ENCODE measurements at regions not wholly inside any gene's neighbourhood (a gene's known extent, or its start where the extent isn't known, plus 50 kb on each side); places are given as distances from the start of the nearest gene placed in this dataset.

DNA sequence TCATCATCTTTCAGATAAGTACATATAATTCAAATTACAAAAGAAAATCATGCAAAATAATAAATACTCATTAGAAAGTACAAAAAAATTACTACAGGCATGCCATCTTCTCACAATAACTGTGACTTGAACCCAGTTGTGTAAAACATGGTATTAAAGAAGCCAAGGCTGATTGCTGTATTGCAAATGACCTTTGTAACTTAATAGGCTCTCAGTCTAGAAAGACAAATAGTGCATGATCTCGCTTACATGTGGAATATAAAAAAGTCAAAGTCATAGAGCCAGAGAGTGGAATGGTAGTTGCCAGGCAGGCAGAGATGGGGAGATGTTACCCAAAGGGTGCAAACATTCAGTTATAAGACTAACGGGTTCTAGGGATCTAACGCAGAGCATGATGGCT lies 626.1 kb downstream of the COL12A1 start:
- H3K27me3 ChIP-seq (ENCODE audit: insufficient read depth, low read depth, low read length), result no peaks in the 10 kb centered on the region
- H2AFZ ChIP-seq (ENCODE audit: low read depth, low read length), result no peak overlapping the region
- no peak overlapping the region for H3K4me2 ChIP-seq (ENCODE audit: low read length)
- H3K79me2 ChIP-seq (replicated peaks; ENCODE audit: insufficient read depth, low read length), result no peaks in the 10 kb centered on the region
- H3K9ac ChIP-seq (ENCODE audit: low read length), result no peak overlapping the region
- TF ChIP-seq EP300 (conservative IDR thresholded peaks at IDR 0.05; ENCODE audit: poor library complexity, severe bottlenecking), result no peak
- no peak for TF ChIP-seq TAF1 (IDR thresholded peaks at IDR 0.05; ENCODE audit: low read depth)
- TF ChIP-seq EZH2 (IDR thresholded peaks at IDR 0.05; ENCODE audit: borderline replicate concordance, insufficient read depth, low read length, poor library complexity, severe bottlenecking), result no peak
- TF ChIP-seq POLR2AphosphoS5 (IDR thresholded peaks at IDR 0.05), result no peak
- no peak for TF ChIP-seq RAD21 (conservative IDR thresholded peaks at IDR 0.05)
- no peak for TF ChIP-seq SMC3 (conservative IDR thresholded peaks at IDR 0.05; ENCODE audit: poor library complexity)
- no peak for TF ChIP-seq MXI1 (conservative IDR thresholded peaks at IDR 0.05; ENCODE audit: poor library complexity, severe bottlenecking)
- TF ChIP-seq, protein P1, sequence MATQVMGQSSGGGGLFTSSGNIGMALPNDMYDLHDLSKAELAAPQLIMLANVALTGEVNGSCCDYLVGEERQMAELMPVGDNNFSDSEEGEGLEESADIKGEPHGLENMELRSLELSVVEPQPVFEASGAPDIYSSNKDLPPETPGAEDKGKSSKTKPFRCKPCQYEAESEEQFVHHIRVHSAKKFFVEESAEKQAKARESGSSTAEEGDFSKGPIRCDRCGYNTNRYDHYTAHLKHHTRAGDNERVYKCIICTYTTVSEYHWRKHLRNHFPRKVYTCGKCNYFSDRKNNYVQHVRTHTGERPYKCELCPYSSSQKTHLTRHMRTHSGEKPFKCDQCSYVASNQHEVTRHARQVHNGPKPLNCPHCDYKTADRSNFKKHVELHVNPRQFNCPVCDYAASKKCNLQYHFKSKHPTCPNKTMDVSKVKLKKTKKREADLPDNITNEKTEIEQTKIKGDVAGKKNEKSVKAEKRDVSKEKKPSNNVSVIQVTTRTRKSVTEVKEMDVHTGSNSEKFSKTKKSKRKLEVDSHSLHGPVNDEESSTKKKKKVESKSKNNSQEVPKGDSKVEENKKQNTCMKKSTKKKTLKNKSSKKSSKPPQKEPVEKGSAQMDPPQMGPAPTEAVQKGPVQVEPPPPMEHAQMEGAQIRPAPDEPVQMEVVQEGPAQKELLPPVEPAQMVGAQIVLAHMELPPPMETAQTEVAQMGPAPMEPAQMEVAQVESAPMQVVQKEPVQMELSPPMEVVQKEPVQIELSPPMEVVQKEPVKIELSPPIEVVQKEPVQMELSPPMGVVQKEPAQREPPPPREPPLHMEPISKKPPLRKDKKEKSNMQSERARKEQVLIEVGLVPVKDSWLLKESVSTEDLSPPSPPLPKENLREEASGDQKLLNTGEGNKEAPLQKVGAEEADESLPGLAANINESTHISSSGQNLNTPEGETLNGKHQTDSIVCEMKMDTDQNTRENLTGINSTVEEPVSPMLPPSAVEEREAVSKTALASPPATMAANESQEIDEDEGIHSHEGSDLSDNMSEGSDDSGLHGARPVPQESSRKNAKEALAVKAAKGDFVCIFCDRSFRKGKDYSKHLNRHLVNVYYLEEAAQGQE (IDR thresholded peaks at IDR 0.05; ENCODE audit: borderline replicate concordance), result no peak
- TF ChIP-seq, protein P2, sequence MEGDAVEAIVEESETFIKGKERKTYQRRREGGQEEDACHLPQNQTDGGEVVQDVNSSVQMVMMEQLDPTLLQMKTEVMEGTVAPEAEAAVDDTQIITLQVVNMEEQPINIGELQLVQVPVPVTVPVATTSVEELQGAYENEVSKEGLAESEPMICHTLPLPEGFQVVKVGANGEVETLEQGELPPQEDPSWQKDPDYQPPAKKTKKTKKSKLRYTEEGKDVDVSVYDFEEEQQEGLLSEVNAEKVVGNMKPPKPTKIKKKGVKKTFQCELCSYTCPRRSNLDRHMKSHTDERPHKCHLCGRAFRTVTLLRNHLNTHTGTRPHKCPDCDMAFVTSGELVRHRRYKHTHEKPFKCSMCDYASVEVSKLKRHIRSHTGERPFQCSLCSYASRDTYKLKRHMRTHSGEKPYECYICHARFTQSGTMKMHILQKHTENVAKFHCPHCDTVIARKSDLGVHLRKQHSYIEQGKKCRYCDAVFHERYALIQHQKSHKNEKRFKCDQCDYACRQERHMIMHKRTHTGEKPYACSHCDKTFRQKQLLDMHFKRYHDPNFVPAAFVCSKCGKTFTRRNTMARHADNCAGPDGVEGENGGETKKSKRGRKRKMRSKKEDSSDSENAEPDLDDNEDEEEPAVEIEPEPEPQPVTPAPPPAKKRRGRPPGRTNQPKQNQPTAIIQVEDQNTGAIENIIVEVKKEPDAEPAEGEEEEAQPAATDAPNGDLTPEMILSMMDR (IDR thresholded peaks at IDR 0.05; ENCODE audit: poor library complexity, severe bottlenecking), result no peak
- no peaks in the 10 kb centered on the region for H4K20me1 ChIP-seq (ENCODE audit: insufficient read depth)
- no peaks in the 10 kb centered on the region for H3K9me2 ChIP-seq (ENCODE audit: insufficient read depth, low read length)
- H3F3A ChIP-seq (ENCODE audit: insufficient read depth, low read length, poor library complexity, severe bottlenecking), result no peaks in the 10 kb centered on the region
- H3K27ac ChIP-seq (ENCODE audit: low read length), result no peak overlapping the region
- H3K9me3 ChIP-seq (ENCODE audit: low read length), result no peaks in the 10 kb centered on the region
- H3K36me3 ChIP-seq (ENCODE audit: insufficient read depth, low read length), result no peaks in the 10 kb centered on the region
- no peak overlapping the region for H3K4me3 ChIP-seq (ENCODE audit: low read length)

GRCh38 chr6:74579047-74579446 lies 626.8 kb downstream of the COL12A1 start:
- no peaks in the 10 kb centered on the region for H3K9me2 ChIP-seq (ENCODE audit: insufficient read depth, low read length)
- no peaks in the 10 kb centered on the region for H3F3A ChIP-seq (ENCODE audit: insufficient read depth, low read length, poor library complexity, severe bottlenecking)
- no peak overlapping the region for H3K4me2 ChIP-seq (ENCODE audit: low read length)
- no peak overlapping the region for H3K27ac ChIP-seq (ENCODE audit: low read length)
- no peaks in the 10 kb centered on the region for H3K79me2 ChIP-seq (replicated peaks; ENCODE audit: insufficient read depth, low read length)
- H2AFZ ChIP-seq (ENCODE audit: low read depth, low read length), result no peak overlapping the region
- no peaks in the 10 kb centered on the region for H3K9me3 ChIP-seq (ENCODE audit: low read length)
- H3K36me3 ChIP-seq (ENCODE audit: insufficient read depth, low read length), result no peaks in the 10 kb centered on the region
- no peak overlapping the region for H3K4me3 ChIP-seq (ENCODE audit: low read length)
- H3K9ac ChIP-seq (ENCODE audit: low read length), result no peak overlapping the region
- H4K20me1 ChIP-seq (ENCODE audit: insufficient read depth), result no peaks in the 10 kb centered on the region
- TF ChIP-seq MXI1 (conservative IDR thresholded peaks at IDR 0.05; ENCODE audit: poor library complexity, severe bottlenecking) (no peak), RAD21 (conservative IDR thresholded peaks at IDR 0.05) (no peak), TAF1 (IDR thresholded peaks at IDR 0.05; ENCODE audit: low read depth) (no peak), EZH2 (IDR thresholded peaks at IDR 0.05; ENCODE audit: borderline replicate concordance, insufficient read depth, low read length, poor library complexity, severe bottlenecking) (no peak)
- TF ChIP-seq, protein P1 (IDR thresholded peaks at IDR 0.05; ENCODE audit: borderline replicate concordance), result no peak
- TF ChIP-seq, protein P2 (IDR thresholded peaks at IDR 0.05; ENCODE audit: poor library complexity, severe bottlenecking), result no peak
- no peaks in the 10 kb centered on the region for H3K27me3 ChIP-seq (ENCODE audit: insufficient read depth, low read depth, low read length)

All from neural cell (in vitro differentiated cells).